ENCODE measurements at regions not wholly inside any gene's neighbourhood (a gene's known extent, or its start where the extent isn't known, plus 50 kb on each side); places are given as distances from the start of the nearest gene placed in this dataset.
"Not testable (repeated sequence)": the region's sequence is repeated elsewhere in the genome, so short reads cannot be mapped to it uniquely, and the experiment has no call there.

DNA sequence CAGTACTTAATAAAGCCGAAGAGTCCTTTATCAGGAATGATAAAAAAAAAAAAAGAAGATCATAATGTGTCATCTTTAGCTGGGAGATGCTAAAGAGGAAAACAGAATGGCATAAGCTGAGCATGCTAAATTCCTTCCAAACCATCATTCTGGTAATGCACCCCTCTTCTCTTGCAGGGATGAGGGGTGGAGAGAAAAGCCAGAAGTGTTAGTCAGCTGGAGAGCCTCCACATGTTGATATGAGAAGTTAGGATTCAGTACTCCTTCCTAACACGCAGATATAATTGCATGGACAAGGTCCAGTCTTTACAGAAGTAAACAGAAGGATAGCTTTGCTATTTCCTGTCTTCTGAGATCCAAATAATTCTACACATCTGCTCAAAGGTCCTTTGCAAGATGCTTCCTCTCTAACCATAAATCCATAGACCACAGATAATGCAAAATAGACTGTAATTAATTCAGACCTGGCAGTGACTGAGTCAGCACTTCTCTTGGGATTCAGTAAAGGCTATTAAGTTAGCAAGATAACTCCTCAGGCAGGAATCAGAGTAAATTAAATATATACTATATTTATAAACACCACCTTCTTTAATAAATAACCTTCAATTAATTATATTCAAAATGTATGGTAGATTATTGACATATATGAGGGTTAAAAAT is 930.0 kb upstream of the KLHL29 start:
- no peaks in the 10 kb centered on the region for H3K4me1 Mint-ChIP-seq
- no peak overlapping the region for H3K27ac Mint-ChIP-seq
- no peaks in the 10 kb centered on the region for H3K27me3 Mint-ChIP-seq
- H3K36me3 Mint-ChIP-seq, result no peaks in the 10 kb centered on the region
- ATAC-seq (no peak), DNase-seq (no peak)
- POLR2A ChIA-PET, result no interaction called here
- peaks cover 0 to 10% (median 0%) of the 10 kb centered on the region in 9 donors for H3K9me3 Mint-ChIP-seq
- no peak overlapping the region for H3K4me3 Mint-ChIP-seq

DNA sequence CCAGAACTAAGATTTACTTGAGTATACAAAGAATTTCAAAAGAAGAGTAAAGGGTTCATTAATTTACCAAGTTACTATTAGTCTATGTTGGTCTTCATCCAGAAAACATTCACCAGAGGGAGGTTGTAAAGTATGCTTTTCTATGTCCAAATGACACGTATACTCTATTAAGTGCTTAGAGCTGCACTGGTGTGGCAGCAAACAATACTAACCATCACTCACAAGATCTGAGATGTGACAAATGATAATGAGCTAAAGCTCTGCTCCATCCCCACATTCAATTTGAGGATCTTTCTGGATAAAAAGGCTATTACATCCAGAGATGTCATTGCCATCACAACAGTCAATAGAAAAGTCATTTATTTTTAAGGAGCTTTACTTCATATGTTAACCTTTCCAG is 926.5 kb upstream of the KLHL29 start:
- POLR2A ChIA-PET, result no interaction called here
- no peak for ATAC-seq
- no peak overlapping the region for H3K4me3 Mint-ChIP-seq

DNA sequence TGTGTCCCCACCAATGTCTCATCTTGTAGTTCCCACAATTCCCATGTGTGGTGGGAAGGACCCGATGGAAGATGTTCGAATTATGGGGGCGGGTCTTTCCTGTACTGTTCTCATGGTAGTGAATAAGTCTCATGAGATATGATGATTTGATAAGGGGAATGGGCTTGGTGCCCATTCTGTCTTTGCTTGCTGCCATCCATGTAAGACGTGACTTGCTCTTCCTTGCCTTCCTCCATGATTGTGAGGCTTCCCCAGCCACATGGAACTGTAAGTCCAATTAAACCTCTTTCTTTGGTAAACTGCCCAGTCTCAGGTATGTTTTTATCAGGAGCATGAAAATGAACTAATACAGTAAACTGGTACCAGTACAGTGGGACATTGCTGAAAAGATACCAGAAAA is 909.9 kb upstream of the KLHL29 start:
- H3K27ac Mint-ChIP-seq, H3K36me3 Mint-ChIP-seq, H3K27me3 Mint-ChIP-seq, POLR2A ChIA-PET, H3K4me3 Mint-ChIP-seq, DNase-seq, ATAC-seq, H3K4me1 Mint-ChIP-seq: not testable (repeated sequence)
- peaks cover 0 to 31% (median 11%) of the 10 kb centered on the region in 9 donors for H3K9me3 Mint-ChIP-seq

More for the DNA sequence above, 926.5 kb upstream of the KLHL29 start:
- H3K27ac Mint-ChIP-seq, result no peak overlapping the region
- no peaks in the 10 kb centered on the region for H3K27me3 Mint-ChIP-seq
- no peak for DNase-seq
- peaks cover 0 to 22% (median 0%) of the 10 kb centered on the region in 9 donors for H3K9me3 Mint-ChIP-seq
- H3K4me1 Mint-ChIP-seq, result no peaks in the 10 kb centered on the region
- no peaks in the 10 kb centered on the region for H3K36me3 Mint-ChIP-seq

DNA sequence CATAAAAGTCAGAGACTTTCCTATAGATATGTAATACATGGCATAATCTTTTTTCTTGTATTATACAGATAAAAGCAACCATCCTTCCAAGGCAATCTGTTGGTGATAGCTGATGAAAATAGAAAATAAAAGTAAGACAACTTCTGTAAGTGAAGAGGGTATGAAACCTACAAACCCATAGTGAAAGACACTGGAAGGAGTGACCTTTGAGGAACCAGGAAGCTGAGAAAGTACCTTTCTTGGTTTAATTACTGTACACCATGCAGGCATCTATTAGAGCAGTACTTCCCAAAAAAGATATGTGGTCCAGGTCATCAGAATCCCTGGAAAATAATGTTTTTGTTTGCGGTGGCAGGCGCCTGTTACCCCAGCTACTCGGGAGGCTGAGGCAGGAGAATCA is 906.6 kb upstream of the KLHL29 start:
- no peaks in the 10 kb centered on the region for H3K4me1 Mint-ChIP-seq
- peaks cover 0 to 49% (median 10%) of the 10 kb centered on the region in 9 donors for H3K9me3 Mint-ChIP-seq
- no peak overlapping the region for H3K4me3 Mint-ChIP-seq
- ATAC-seq (no peak), DNase-seq (no peak)
- H3K27me3 Mint-ChIP-seq, result no peaks in the 10 kb centered on the region
- POLR2A ChIA-PET, result no interaction called here
- H3K36me3 Mint-ChIP-seq, result no peaks in the 10 kb centered on the region
- H3K27ac Mint-ChIP-seq, result no peak overlapping the region

DNA sequence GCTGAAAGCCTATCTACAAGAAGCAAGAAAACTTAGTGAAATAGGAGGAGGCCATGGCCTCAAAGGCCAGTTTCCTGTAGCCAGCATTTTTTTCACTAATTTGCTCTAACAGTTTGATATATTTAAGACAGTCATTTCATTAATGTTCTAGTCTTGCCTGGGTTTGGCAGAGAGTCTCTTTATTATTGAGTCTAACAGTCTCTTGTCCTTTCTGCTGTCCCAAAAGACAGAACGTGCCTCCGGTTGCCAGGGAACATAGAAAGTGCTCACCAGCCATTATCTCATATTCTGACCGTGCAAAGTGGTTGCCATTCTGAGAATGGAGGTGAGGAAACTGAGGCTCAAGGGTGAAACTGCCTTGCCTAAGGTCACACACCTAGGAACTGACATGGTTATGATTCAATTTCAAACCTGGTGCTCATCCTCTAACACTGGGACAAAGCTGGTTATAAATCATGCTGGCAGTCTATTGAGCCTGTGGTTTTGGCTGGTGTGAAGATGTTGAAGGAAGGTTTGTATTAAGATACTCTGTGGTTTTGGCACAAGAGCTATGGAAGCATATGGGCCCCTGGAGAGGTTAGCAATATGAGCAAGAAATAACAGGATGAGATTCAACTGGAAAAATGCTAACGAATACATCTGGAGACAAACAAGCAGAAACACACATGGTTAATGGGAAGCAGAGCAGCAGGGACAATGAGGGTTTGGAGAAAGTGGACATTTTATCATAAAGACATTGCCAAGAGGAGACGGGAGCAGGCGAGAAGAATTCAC is 903.3 kb upstream of the KLHL29 start:
- peaks cover 0 to 36% (median 4%) of the 10 kb centered on the region in 9 donors for H3K9me3 Mint-ChIP-seq
- no peaks in the 10 kb centered on the region for H3K4me1 Mint-ChIP-seq
- H3K27me3 Mint-ChIP-seq, result no peaks in the 10 kb centered on the region
- DNase-seq (no peak), ATAC-seq (no peak)
- no peak overlapping the region for H3K4me3 Mint-ChIP-seq
- POLR2A ChIA-PET, result no interaction called here
- no peaks in the 10 kb centered on the region for H3K36me3 Mint-ChIP-seq
- no peak overlapping the region for H3K27ac Mint-ChIP-seq

DNA sequence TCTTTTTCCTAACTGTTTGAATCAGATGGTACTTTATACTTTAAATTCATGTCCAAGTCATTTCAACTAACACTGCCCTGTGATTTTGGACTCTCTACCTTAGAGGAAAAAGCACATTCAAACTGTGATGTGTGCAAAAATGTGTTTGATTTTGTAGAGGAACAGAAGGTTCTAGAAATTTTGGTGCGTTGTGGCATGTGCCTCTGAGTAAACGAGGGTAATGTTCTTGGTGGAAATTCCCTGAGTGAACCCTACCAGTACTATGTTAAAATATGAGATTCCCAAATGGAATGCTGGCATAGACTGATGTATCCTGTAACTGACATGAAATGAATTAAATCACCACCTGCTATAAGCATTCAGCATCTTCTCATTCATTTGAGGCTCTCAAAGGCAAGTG is 901.9 kb upstream of the KLHL29 start:
- ATAC-seq (no peak), DNase-seq (no peak)
- Mint-ChIP-seq H3K4me3 (no peak overlapping the region), H3K4me1 (no peaks in the 10 kb centered on the region), H3K27ac (no peak overlapping the region), H3K9me3 (peaks cover 0 to 29% (median 4%) of the 10 kb centered on the region in 9 donors), H3K27me3 (no peaks in the 10 kb centered on the region), H3K36me3 (no peaks in the 10 kb centered on the region)
- POLR2A ChIA-PET, result no interaction called here

DNA sequence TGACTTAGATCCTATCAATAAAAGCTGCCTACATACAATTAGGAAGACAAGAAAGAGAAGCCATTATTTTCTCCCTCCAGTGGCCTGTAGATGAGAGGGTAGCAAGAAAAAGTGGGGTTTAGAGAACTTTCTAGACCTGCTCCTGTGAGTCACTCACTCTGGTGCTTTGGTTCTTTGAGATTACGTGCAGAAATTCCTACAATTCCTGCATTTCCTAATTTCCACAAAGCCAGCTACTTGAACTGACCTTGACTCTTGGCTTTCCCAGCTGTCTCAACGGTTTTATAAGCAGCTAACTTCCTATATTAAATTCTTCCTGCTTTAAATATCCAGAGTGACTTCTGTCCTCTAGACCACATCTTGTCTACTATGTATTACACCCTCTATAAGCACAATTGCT is 899.5 kb upstream of the KLHL29 start:
- no peak for ATAC-seq
- no peak for DNase-seq
- Mint-ChIP-seq H3K27me3 (no peaks in the 10 kb centered on the region), H3K4me1 (no peaks in the 10 kb centered on the region), H3K4me3 (no peak overlapping the region), H3K9me3 (peaks cover 0 to 28% (median 4%) of the 10 kb centered on the region in 9 donors), H3K36me3 (no peaks in the 10 kb centered on the region), H3K27ac (no peak overlapping the region)
- POLR2A ChIA-PET, result no interaction called here

DNA sequence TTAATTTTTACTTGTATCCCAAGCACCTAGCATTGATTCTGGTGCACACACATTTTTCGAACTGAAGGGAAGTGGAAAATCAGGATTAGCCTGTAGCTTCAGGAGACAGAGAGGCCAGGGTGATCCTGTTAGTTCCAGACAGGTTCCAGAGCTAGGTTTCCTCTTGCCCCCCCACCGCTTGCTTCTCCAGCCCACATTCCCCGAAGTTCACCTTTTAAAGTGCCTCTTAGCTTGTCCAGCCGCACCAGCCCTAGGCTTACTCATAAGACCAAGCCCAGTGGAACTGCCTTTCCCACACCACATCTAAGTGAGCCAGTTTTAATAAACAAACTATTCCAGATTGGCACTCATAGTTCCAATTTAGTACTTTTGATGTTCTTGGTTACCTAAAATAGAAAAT is 898.6 kb upstream of the KLHL29 start:
- peaks cover 0 to 20% (median under 1%) of the 10 kb centered on the region in 9 donors for H3K9me3 Mint-ChIP-seq
- ATAC-seq (no peak), DNase-seq (no peak)
- no peaks in the 10 kb centered on the region for H3K36me3 Mint-ChIP-seq
- no peaks in the 10 kb centered on the region for H3K4me1 Mint-ChIP-seq
- POLR2A ChIA-PET, result no interaction called here
- no peaks in the 10 kb centered on the region for H3K27me3 Mint-ChIP-seq
- no peak overlapping the region for H3K27ac Mint-ChIP-seq
- no peak overlapping the region for H3K4me3 Mint-ChIP-seq

DNA sequence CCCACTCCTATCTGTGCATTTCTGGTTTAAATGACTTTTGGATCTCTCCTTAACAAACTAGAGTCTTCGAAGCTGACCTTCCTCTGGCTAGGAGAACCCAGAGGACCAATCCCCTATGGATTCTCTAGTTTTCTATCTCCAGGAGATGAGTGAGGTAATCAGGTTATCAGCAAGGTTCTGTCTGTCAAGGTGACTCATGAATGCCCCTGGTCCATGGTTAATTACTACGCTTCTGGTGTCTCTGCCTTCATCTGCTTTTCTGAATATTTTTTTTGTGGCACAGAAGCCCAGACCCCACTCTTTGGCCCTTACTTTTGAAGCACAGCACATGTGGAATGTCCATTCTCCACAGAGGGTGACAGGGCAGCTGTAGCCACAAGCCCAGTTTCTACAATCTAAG is 897.9 kb upstream of the KLHL29 start:
- Mint-ChIP-seq H3K27me3 (no peaks in the 10 kb centered on the region), H3K27ac (no peak overlapping the region), H3K4me1 (no peaks in the 10 kb centered on the region), H3K36me3 (no peaks in the 10 kb centered on the region), H3K9me3 (peaks cover 0 to 16% (median 1%) of the 10 kb centered on the region in 9 donors), H3K4me3 (no peak overlapping the region)
- no peak for ATAC-seq
- no peak for DNase-seq
- POLR2A ChIA-PET, result no interaction called here

DNA sequence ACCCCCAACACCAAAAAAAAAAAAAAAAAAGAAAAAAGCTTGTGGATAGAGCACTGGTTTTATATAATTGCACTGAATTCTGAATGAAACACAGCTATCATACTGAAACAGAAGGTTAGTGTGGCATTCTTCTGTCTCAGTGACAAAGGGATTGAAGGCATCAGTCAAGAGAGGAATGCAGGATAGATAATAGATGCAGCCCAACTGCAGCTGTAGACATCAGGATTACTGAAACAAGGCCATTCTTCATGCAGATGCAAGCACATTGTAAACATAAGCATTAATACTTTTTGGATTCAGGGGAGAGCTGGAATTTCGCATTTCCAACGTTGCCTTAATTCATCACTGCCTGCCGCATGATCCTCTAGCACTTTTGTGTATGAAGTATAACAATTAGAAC is 897.4 kb upstream of the KLHL29 start:
- H3K4me1 Mint-ChIP-seq, result no peaks in the 10 kb centered on the region
- no peaks in the 10 kb centered on the region for H3K36me3 Mint-ChIP-seq
- POLR2A ChIA-PET, result no interaction called here
- ATAC-seq, result no peak
- H3K27ac Mint-ChIP-seq, result no peak overlapping the region
- no peak for DNase-seq
- H3K27me3 Mint-ChIP-seq, result no peaks in the 10 kb centered on the region
- no peak overlapping the region for H3K4me3 Mint-ChIP-seq
- H3K9me3 Mint-ChIP-seq, result peaks cover 0 to 16% (median 1%) of the 10 kb centered on the region in 9 donors

DNA sequence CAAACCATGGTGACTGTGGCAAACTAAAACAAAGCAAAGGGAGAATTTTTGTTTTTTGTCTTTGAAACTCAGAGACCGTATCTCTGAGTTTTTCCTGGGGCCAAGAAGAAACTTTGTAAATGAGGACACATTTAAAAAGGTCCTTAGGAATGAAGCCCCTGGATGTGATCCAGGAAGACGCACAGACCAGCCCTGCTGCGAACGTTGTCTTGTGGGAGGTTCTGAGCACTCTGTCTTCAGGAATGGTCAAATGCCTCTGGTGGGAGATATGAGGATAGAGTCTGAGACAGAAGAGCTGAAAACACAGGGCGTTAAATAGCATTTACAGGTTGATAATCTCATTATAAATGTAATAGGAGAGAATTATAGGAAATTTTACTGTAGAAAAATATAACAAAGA is 893.5 kb upstream of the KLHL29 start:
- POLR2A ChIA-PET, result no interaction called here
- DNase-seq (no peak), ATAC-seq (no peak)
- Mint-ChIP-seq H3K36me3 (no peaks in the 10 kb centered on the region), H3K27ac (no peak overlapping the region), H3K9me3 (peaks cover 0 to 21% (median 0%) of the 10 kb centered on the region in 9 donors), H3K4me3 (no peak overlapping the region), H3K4me1 (no peaks in the 10 kb centered on the region), H3K27me3 (no peaks in the 10 kb centered on the region)

DNA sequence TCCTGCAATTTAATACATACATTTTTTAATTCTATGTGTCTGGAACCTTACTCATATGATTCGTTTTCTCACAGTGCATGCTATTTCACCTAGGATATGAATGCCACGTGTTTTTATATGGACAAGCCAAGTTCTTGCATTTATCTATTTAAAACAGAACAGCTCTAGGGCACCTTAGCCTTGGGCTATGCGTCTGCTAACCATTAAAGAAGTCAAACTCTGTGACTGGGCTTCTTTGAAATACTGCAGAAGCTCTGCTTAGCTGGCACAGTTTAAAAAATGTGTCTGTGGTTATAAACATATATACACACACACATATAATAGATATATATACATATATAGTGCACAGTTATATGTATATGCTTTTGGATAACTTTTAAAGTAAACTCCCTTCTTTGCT is 890.8 kb upstream of the KLHL29 start:
- Mint-ChIP-seq H3K9me3 (peaks cover 0 to 27% (median 9%) of the 10 kb centered on the region in 9 donors), H3K27me3 (no peaks in the 10 kb centered on the region), H3K4me1 (no peaks in the 10 kb centered on the region), H3K36me3 (no peaks in the 10 kb centered on the region), H3K27ac (no peak overlapping the region), H3K4me3 (no peak overlapping the region)
- POLR2A ChIA-PET, result no interaction called here
- ATAC-seq, result no peak
- DNase-seq, result no peak

DNA sequence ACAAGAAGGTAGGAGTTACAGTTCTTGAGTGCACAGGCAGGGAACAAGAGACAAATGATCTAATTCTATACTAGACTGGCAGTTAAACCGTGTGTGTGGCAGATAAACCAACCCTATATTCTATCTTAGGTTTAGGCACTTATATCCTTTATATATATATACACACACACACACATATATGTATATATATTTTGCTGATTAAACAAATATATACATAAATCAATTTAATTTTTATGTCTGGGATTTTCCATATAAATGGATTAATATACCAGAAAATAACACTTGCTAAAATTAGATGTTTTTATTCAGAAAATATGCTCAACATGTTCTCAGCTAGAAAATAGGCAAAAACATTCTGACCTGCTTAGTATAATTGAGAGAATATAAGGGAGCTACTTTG is 887.9 kb upstream of the KLHL29 start:
- POLR2A ChIA-PET, result no interaction called here
- H3K9me3 Mint-ChIP-seq, result peaks cover 0 to 24% (median 7%) of the 10 kb centered on the region in 9 donors
- no peak overlapping the region for H3K27ac Mint-ChIP-seq
- DNase-seq, result no peak
- ATAC-seq, result no peak
- H3K4me3 Mint-ChIP-seq, result no peak overlapping the region
- no peaks in the 10 kb centered on the region for H3K27me3 Mint-ChIP-seq
- no peaks in the 10 kb centered on the region for H3K36me3 Mint-ChIP-seq
- H3K4me1 Mint-ChIP-seq, result no peaks in the 10 kb centered on the region

DNA sequence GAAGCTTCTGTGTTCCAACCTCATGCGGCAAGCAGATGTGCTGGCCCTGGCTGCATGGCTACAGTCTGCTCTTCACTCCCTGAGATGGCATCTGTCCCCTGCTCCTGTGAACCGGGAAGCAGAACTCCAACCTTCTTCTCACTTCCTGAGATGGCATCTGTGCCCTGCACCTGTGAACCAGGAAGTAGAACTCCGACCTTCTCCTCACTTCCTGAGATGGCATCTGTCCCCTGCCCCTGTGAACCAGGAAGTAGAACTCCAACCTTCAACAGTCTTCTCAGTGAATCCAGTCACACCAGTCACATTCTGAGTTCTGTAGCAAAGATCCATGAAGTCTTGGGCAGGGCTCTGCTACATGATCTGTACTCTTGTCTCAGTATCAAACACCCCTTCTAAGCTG is 887.2 kb upstream of the KLHL29 start:
- Mint-ChIP-seq H3K27ac (peak overlapping the region in 1 of 10 donors; percentile 67), H3K4me3 (no peak overlapping the region), H3K36me3 (no peaks in the 10 kb centered on the region), H3K4me1 (no peaks in the 10 kb centered on the region), H3K9me3 (peaks cover 2 to 24% (median 10%) of the 10 kb centered on the region in 9 donors), H3K27me3 (no peaks in the 10 kb centered on the region)
- no peak for DNase-seq
- POLR2A ChIA-PET, result interaction anchor here (0.6 kb wide), 1 partner anchor 400 kb away, joined by 6 read pairs; no protein-coding TSS in a partner anchor
- no peak for ATAC-seq
